NCI-H345 treated with DMSO at 0.1 percent for 48 hours (cell line): ENCODE measurements at regions not wholly inside any gene's neighbourhood (a gene's known extent, or its start where the extent isn't known, plus 50 kb on each side); places are given as distances from the start of the nearest gene placed in this dataset.

ENCODE experiments used
- DNase-seq: peaks from one replicate; lab custom pipeline; 2025; ENCODE audit not compliant: unreplicated experiment; lab: John Stamatoyannopoulos, UW

- no peak for DNase-seq
Observed at GRCh38 chr6:12653486-12653885, 63.1 kb upstream of the PHACTR1 start.

DNA sequence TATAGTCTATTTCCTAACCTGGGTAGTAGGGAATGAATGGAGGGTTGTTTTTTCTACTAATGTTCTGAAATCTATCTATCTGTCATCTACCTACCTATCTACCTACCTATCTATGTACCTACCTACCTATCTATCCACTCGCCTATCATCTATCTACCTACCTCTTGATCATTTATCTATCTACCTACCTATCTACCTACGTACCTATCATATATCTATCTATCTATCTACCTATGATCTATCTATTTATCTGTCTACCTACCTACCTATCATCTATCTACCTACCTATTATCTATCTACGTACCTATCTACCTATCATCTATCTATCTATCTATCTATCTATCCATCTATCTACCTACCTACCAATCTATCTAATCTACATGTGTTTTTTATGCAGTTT, 62.5 kb upstream of the PHACTR1 start:
- DNase-seq, result no peak

GRCh38 chr6:12654514-12654913, 62.1 kb upstream of the PHACTR1 start:
- no peak for DNase-seq

DNA sequence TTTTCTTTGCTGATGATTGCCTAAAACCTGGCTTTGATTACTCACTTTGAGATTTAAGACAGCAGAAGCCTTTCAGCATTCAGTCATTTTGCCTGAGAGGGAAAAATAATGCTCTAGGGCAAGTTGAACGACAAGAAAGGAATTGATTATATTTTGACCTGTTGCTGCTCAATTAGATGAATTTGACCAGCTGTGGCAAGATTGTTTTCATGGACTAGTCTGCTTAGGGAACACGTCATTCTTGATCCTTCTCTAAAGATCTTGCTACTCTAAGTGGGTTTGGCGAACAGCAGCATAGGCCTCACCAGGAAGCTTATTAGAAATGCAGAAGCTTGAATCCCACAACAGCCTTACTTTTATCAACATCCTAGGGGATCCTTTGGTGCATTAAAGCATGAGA, 59.7 kb upstream of the PHACTR1 start:
- DNase-seq, result no peak

GRCh38 chr6:12657884-12658283, 58.7 kb upstream of the PHACTR1 start:
- DNase-seq, result no peak

DNA sequence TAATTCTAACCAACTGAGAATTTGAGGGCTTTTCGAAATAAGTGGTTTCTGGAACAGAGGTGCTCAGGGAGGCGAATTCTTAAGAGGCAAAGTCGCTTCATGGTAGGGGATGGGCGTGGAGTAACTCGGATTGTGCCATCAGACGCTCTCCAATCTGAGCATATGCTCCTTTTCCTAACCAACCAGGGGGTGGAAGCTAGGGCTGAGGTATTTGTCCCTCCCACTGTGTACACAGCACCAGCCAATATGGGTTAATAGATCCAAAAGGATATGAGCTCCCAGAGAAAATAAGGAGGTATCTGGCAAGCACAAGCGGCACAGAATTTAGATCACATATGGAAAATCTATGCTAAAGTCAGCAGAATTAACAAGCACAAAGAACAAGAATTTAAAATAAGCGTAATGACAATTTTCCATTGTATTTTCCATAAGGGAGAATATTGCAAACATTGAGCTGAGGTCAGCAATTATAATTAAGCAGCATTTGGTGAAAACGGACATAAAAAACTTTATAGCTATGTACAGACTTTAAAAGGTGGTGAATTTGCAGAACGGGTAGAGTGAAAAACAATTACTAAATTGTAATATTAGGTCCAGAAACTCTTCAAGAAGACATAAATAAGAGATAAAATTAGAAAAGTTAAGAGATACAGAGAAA, 55.0 kb upstream of the PHACTR1 start:
- no peak for DNase-seq
